GM19455 (cell line): ENCODE measurements at regions not wholly inside any gene's neighbourhood (a gene's known extent, or its start where the extent isn't known, plus 50 kb on each side); places are given as distances from the start of the nearest gene placed in this dataset.
"Not testable (repeated sequence)": the region's sequence is repeated elsewhere in the genome, so short reads cannot be mapped to it uniquely, and the experiment has no call there.

ENCODE experiments used
- ATAC-seq: cut with Tn5 transposase; IDR thresholded peaks from one replicate; pipeline ENCODE4 v1.9.1; 2021; ENCODE audit not compliant: unreplicated experiment

DNA sequence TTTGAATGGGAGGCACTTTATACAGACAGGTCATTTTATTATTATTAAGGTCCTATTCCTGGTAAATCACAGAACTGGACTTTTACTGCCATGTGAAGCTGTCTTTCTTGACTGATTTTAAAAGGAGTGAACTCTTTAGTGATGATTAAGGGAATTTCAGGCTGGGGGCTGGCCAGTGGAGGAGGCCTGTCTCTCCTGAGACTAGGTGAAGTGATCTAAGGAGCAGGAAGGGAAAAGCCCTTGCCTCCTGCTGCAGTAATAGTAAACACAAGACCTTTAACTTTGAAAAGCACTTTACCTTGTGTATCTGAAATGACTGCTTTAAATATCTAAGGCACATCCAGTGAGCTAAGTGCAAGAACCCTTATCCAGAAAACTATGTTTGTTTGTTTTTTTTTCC is 118.0 kb upstream of the SPAG17 start:
- ATAC-seq = no peak

GRCh38 chr1:118302145-118302544 is 117.1 kb upstream of the SPAG17 start:
- ATAC-seq = no peak

- no peak for ATAC-seq
Observed at GRCh38 chr1:118300808-118301207, 115.8 kb upstream of the SPAG17 start.

DNA sequence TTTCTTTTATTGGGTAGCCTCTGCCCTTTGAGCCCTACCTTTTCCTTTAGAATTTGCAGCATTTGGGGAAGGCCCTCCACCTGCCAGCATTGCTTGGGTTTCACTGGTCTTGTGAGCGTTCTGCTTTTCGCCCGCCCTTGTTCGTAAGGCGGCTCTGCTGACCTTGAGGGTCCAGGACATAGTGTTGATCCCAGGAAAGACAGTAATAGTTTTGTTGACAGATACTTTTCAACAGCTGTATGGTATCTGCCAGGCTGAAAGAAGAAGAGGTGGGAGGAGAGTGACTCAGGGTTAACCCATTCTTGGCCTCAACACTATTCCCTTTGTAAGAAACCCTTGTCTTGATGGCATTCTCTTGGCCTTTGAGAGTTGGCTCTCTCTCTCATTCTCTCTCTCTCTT is 113.4 kb upstream of the SPAG17 start:
- no peak for ATAC-seq

DNA sequence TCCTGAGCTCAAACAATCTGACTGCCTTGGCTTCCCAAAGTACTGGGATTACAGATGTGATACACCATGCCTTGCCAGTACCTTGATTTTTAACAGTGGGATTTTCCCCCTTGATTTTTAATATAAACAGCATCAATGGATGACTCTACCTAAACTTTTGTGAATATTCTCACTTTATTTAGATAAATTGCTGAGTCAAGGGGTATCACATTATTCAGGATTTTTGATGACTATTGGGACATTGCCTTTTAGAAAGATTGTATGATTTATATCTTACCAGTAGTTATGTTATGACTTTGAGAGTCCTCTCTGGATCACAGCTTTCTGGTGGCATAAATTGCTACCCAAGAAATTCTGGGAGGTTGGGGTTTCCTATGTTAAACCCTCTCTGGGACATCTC is 112.5 kb upstream of the SPAG17 start:
- no peak for ATAC-seq

DNA sequence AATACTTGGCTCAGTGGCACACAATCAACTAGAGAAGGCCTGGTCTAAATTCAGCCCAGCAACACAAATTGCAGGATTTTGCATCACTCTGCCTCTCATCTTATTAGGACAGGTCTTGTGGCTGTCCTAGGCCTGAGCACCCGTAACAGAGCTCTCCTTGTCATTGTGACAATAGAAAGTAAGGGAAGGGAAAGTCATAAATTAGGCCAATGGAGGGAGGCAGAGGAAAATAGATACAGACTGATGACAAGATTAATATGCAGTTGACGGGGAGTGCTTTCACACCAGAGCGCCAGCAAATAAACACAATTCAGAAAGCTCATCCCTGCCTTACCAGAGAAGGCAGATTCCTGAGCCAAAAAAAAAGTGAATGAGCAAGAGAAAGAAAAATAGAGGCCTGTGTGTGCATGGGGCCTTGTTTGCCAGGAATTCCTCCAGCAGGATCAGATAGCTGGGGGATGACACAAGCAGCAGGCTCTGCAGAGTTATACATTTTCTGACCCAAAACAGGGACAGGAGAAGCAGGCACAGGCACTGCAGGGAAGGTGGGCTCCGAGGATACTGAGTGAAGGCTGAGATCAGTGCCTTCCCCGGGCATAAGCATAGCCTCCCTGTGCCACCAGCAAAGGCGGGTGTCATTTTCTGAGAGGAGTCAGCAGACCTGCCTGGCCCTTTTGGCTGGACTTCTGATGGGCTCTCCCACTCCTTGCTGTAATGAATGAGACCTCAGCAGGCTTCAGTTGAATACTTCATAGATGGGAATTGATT is 110.0 kb upstream of the SPAG17 start:
- ATAC-seq = no peak

DNA sequence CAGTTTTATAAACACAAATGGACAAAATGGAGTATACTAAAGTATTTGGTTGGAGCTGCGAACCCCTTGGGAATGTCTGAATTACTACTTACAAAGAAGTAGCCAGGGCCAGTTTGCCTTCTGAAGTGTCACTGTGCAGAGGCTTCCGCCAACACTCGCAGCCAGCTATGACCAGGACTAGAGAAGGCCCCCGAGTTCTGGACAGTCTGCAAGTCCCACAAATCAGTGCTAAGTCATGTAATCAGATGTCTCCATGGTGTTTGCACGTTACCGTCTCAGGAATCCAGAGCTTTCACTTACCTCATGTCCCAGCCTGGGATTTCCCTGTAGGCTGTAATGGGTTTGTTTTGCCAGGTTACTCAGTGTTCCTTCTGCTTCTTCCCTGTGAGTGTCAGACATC is 106.6 kb upstream of the SPAG17 start:
- ATAC-seq = no peak

DNA sequence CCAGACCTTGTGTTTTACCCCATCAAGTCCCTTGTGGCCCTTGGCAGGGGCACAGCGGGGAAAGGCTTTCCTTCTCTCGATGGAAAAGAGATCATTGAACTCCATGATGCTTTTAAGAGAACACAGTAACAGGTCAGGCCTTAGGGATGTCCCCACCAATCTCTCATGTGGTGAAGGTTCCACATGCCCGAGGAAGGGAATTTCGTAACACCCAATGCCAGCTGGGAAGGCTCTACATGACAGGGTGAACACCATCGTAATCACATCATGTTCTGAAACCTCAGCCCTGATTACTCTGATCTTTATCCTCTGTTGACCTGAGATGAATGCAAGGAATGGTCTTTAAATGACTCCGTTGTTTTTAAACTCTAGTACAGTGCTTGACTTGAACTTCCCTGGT is 105.5 kb upstream of the SPAG17 start:
- ATAC-seq = no peak

- no peak for ATAC-seq
Observed at GRCh38 chr1:118290046-118290445, 105.0 kb upstream of the SPAG17 start.

- ATAC-seq = not testable (repeated sequence)
Observed at GRCh38 chr1:118280656-118281055, 95.6 kb upstream of the SPAG17 start.

DNA sequence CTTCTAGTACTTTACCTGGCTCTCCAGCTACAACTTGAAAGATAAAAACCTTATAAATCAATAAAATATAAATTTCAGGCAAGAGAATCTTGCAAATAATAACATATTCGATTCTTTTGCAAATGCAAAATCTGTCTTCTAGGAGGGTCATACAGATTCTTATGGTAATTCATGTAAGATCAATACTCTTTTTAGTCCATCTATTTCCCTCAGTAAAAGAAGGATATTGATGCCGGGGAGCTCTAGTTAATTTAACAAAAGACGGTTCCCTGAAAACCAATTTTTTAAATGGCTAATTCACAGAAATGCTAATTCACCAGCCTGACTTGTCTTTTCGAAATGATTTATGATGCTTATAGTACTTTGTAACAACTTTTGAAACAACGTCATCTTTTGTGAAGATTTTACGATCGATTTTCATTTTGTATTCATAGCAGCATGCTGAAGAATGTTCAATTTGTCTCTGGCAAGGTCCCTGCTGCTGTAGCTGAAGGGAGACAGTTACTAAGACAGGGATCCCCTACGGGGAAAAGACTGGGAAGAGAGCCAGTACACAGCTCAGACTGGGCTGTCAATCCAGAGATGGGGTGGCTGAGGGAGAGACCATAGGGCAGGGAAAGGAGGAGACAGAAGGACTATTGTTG is 90.6 kb upstream of the SPAG17 start:
- no peak for ATAC-seq

DNA sequence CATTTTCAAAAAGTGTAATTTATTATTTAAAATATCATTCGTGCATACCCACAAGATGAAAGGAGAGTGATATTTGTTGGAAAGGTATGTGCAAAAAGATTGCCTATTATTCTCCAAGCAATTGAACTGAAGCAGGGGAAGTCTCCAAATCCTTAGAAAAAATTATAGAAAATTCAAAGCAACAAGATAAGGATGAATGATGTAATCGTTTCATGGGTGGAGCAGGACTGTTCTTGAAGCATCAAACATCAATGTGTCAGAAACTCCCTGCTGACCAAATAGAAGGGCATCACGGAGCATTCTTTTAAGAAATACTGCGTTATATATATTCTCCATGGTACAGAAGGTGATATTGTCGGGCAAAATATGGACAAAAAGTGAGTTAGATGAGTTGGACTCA is 87.9 kb upstream of the SPAG17 start:
- ATAC-seq = no peak

DNA sequence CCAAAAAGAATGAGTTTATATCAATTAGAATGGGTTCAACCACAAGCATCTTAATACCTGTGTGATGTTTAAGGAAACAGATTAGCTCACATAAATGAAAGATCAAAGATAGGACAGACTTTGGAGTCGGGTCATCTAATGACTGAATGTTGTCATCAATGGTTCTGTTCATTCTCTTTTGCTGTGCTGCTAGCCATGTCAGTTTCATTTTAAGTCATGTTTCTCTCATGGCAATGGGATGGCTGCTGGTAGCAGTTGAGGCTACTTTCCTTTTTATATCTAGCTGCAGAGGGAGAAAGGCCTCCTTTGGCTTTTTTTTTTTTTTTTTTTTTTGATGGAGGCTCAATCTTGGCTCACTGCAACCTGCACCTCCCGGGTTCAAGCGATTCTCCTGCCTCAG is 86.9 kb upstream of the SPAG17 start:
- no peak for ATAC-seq

DNA sequence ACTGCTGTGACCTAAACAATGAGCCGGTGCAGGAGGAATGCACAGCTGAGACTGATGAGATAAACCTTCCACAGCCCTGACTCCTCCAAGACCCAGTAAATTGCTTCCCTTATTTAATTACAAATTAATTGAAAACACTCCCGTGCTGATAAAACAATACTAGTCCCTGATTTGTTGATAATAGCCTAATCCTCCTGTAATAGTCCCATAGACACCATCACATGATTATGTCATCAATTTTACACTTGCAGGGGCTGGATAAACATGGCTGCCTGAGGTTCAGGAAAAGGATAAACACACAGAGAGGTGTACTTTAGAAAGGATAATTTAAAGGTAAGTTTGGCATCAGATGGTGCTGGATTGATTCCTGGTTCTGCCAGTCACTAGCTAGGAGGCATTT is 84.6 kb upstream of the SPAG17 start:
- ATAC-seq = no peak

GRCh38 chr1:118266436-118266835 is 81.4 kb upstream of the SPAG17 start:
- no peak for ATAC-seq

GRCh38 chr1:118264343-118264742 is 79.3 kb upstream of the SPAG17 start:
- ATAC-seq = no peak

DNA sequence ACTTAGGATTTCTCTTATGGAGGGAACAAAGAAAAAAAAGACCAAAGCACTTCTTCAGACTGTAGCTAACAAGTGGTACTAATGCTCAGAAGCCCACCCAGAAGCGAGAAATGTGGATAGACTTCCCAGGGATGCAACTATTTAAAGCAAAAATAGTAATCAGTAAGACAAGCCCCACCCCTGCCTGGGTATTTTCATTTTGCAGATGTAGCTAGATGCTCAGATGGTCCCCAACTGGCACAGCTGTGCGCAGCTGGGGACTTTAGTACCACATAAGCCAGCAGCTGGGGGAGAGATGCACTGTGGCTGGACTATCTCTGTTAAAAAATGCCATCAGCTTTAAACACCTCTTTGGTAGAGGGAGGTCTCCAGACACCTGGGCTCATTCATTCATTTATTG is 77.8 kb upstream of the SPAG17 start:
- ATAC-seq = no peak

GRCh38 chr1:118258975-118259374 is 73.9 kb upstream of the SPAG17 start:
- ATAC-seq = no peak

DNA sequence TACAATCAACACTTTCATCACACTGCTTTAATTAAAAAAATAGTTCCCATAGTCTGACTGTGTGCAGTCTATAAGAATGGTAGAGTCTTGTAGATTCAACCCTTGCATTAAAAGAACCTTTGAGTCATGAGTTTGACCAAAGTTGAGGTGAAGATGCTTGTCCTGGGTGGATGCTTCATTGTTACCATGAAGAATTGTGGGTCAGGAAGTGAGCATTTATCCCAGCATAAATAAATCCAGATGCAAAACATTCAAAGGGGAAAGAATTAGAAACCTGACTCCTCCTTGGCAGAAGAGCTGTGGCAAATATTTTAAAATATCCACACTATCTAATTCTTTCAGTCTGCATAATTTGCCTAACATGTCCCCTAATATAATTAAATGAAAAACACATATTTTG is 72.9 kb upstream of the SPAG17 start:
- no peak for ATAC-seq

DNA sequence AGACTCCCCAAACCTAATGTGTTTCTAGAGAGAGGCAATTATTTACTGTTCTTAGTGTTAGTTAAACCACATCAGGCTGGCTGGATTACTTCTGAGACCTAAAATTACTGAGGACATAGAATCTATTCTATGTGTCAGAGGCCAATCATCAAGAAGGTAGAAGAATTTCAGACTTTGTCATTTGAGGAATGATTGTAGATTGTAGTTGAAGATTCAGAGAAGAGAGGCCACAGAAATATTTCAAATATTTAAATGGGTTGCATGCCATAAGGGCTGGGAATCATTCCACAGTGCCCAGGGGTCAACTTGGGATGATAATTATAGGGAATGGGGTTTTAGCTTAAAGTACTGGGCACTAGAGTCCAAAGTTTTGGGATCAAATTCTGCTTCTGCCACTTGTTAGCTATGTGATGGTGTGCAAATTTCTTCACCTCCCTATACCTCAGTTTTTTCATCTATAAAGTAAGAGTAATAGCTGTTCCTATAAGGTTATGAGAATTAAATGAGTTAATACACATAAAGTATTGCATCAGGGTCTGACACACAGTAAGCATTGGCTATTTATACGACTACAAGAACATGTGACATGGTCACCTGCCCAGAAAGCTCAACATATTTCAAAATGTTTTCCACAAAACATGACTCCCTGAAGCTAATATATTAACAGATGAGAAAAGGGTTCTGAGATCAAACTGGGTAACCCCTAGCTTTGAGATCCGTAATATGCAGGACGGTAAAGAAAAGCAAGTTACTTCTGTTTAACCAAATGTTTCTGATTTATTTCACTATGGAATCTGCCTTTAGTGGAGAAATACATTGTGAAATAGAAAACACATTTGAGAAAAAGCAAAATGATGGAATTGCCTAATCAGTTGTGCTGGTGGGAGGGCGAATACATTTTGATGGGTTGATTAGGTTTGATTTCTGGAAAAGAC is 69.7 kb upstream of the SPAG17 start:
- ATAC-seq = no peak

GRCh38 chr1:118254001-118254400 is 69.0 kb upstream of the SPAG17 start:
- no peak for ATAC-seq
